ENCODE measurements at regions not wholly inside any gene's neighbourhood (a gene's known extent, or its start where the extent isn't known, plus 50 kb on each side); places are given as distances from the start of the nearest gene placed in this dataset.
A peak's percentile ranks its signal among the peaks of the same experiment; 100 is the strongest.

DNA sequence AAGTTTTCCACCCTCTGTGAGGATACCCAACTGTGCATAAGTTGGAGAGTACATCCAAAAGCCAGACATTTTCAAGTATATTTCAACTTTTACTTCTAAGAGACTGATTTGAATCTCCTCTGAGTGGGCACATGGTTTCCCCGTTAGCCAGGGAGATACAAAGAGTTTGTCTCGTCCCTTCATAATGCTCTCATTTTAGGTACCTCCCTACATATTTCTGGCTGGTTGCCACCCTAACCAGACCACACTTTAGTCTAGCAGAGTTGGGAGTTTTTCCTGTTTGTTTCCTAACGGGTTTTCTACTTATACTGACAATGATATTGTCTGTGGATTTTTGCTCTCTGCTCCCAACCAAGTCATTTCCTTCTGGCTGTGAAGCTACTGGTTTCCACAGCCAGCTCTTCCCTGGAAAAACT is 180.3 kb downstream of the CCDC71L start:
- DNase-seq = no peak

DNA sequence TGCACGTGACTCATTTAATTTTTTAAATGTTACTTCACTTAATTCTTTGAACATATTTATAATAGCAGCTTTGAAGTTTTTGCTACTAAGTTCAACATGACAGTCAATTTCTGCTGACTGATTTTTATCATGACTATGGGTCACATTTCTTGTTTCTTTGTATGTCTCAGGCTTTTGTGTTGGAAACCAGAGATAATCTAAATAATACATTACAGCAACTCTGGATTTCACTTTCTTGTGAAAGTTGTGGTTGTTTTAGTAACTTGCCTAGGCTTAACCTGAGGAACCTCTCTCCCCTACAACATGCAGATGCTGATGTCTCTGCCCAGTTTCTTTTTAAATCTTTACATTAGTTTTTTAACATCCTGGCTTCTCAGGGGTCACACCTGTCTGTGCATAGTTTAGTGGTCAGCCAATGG is 180.8 kb downstream of the CCDC71L start:
- no peak for DNase-seq

DNA sequence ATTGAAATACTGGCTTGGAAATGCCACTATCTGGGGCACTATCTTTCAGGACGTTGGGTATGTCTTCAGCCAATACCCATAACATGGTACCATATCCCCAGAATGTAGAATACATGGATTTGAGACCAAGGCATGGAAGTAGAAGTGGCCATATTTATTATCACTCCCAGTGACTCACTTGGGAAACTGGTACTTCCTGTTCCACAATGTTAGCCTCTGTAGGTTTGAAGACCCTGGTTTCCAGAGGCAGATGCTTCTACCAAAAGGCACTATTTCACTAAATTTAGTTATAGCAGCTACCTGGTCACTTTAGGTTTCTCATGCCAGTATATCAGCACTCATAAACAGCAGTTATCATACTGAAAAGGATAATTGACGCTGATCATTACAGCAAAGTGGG is 184.2 kb downstream of the CCDC71L start:
- DNase-seq = no peak

DNA sequence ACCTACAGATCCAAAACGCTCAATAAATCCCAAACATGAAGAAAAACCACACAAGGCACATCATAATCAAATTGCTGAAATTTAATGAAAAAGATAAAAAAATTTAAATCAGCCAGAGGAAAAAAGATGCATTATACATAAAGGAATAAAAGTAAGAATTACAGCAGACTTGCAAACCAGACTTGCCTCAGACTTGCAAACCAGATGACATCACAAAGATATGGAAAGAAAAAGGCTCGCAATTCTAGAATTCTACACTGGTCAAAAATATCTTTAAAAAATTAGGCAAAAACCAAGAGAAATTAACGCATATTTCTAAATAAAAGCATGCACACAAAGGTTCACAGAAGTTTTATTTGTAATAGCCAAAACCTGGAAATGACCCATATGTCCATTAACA is 188.0 kb upstream of the NAMPT start:
- no peak for DNase-seq

DNA sequence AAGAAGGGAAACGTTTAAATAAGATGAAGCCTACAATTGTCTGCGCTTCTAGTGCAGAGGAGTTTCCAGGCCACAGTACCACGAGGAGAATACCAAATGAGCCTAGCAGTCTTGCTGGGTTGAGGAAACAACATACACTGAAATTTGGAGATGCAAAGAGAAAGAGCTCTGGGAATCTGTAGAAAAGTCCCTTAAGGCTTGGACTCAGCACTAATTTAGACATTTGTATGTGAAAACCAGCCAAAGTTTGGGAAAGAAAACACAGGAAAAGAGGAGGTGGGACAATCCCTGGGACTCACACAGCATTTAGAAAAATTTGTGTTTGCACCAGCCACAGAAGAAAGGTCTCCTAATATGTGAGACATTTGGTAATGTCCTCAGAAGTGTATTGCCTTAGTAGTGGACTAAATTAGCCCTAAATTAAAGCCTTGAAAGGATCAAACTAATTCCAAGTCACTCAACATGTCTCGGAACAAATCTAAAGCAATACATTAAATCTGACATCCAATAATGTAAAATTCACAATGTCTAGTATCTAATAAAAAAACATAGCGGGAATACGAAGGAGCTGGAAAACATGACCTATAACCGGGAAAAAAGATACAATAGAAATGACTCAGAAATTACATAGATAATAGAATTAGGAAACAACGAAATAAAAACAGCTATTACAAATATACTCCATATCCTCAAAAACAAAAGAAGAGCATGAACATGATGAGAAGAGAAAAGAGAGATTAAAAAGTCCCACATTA is 187.1 kb upstream of the NAMPT start:
- DNase-seq = no peak

DNA sequence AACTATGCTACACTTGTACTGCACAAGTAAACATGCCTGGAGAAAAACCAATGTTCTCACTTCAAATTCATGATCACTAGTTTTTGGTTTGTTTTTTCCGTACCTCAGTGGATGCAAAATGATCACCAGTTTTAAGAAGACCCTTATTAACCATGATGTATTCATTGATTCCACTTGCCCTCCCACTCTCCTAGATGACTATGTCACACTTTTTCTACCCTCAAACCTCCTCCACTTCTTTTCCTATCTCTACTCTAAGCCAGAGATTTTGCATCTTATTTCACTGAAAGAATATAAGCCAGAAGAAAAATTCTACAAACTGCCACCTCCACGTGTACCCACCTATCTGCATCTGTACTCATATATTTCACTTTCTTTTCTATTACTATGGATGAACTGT is 186.2 kb upstream of the NAMPT start:
- DNase-seq = no peak

DNA sequence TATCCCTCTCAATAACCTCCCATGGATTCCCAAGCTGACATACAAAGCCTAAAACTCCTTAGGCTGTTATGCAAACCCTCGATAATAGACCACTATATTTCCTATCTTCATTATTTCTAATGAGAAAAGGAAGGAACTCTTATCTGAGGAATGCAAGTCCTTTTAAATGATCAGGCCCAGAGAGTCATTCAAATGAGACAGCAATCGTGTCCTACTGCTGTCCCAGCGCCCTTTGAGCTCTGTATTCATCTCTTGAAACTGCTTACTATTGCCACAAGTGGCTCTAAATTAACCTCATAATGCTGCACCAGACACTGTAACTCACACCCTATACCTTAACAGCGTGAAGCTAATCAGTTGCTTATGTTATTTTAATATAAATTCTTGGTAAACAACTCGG is 182.1 kb upstream of the NAMPT start:
- no peak for DNase-seq

DNA sequence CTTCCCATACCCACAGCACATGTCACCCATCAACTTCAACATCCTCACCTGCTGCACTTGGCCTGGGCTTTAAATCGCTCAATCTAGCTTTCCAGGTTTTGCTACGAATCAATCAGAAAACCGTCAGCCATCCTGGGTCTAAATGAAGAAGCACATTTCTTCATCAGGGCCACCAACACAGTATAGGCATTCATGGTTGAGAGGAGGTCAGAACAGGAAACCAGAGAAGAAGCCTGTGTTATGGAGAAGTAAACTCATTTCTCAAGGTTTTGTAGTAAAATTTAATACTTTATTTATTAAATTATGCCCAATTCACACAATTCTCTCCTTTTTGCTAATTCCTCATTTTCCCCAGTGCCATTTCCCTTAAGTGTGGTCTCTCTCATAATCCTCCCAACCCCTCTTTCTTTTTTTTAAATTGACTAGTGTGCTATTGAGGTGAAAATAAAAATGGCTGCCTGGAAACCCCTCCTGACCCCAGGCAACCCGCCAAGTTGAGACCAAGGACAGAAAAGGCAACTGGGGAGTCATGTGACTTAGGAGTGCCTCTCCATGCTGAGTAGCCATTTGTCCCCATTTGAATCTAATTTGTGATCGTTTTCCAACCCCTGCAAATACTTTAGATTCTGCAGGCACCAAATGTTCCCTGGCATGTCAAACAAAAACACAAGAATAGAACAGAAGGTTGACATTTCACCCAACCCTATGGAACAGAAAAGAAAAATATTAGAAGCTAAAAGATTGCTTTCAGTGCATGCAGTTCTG is 181.1 kb upstream of the NAMPT start:
- DNase-seq = no peak

DNA sequence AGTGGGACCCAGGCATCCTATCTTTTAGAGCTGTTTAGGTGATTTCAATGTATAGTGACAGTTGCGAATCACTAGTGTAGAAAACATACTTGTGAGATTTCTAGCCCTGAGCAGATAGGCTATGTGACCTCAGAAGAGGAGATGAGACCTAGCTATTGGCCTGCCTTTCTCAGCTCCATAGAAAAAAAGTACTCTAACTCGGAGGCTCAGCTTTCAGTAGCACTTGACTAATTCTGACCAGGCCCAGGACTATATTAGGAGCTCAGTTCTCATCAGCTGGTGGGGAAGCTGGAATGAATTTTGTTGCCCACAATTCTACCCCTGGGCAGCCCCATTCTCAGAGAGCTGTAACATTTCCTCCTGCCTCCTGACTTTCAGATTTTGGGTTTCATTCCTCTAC is 179.9 kb upstream of the NAMPT start:
- no peak for DNase-seq

DNA sequence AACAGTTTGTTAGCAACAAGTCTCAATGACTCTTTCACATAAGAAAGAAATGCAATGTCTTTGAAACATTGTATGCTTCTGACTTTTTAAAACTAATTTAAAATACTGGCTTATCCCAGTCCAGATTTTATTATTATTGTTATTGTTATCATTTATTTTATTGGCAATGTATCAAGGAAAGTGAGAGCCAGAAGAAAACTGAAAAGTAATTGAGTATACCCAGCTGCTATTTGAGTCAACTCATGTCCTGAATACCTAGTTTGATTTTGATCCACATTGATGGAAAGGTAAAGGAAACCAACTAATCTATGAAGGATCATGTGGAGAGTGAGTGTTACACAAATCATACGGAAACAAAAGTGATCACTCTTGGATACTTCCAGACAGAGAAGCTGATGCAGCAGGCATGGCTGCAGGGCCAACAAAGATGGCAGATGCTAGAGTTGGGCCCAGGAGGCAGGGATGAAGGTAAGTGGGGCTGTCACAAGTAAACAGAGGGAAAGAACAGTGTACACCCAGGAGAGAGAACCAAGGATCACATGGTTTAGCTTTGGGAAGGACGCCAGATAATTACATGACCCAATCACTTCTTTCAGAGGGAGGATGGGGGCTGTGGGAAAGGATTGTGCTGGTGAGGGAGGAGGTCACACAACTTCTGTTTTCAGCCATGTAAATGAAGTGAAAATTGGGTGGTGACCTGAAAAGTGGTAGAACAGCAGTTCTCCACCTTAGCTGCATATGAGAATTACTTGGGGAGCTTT is 179.2 kb upstream of the NAMPT start:
- DNase-seq = no peak

DNA sequence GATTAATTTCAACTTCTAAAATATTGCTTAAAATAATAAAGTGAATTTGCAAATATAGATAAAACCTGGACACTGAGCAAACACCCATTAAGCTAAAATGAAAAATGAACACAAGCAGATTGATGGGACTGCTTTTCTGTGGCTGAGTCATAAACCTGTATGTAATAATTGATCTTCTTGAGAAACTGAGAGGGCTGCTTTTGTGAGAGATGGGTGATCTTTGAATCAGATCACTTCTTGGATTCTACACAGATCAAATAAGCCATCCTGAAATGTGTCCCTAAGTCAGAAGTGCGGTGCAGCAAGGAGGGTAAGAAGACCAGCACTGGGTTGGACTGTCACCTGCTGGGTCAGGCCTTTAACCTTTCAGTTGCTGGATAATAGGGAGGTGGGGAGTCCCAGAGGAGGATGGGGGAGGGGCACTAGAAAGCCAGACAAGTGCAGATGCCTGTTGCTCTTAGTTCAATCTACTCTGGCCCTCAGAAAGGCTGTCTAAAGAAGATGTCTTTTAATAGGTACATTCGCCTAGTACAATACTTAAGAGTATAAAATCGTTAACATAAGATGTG is 178.2 kb upstream of the NAMPT start:
- peak in 1 of 2 experiments; percentile 42 for DNase-seq

DNA sequence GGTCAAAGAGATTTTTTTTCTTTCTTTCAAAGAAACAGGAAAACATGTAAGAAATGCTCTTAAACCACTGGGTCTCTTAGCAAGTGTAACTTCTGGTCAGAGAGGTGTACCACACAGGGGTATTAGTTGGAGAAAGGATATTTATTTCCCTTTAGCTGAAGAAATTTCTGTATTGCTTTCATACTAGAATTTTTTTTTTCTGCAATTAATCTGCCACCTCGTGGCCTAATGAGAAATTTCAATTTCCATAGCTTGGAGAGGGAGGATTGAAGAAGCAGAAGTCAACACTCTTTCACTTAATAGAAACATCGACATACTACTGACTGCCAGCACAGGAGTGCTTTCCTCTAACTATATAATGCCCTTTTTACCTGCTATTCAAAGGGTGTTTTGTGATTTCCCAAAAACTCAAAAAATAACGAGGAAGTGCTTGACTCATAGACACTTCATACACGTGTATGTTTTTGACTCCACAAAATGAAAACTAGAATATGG is 177.6 kb upstream of the NAMPT start:
- DNase-seq = no peak

DNA sequence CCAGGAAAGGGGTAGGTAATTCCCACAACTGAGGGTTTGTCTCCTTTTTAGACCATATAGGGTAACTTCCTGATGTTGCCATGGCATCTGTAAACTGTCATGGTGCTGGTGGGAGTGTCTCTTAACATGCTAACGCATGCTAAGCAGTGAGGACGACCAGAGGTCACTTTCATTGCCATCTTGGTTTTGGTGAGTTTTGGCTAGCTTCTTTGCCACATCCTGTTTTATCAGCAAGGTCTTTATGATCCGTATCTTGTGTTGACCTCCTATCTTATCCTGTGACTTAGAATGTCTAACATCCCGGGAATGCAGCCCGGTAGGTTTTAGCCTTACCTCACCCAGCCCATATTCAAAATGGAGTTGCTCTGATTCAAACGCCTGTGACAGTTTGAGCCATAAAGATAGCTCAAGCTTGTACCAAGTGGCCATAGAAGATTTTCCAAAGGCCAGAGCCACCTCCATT is 176.0 kb upstream of the NAMPT start:
- DNase-seq = no peak

DNA sequence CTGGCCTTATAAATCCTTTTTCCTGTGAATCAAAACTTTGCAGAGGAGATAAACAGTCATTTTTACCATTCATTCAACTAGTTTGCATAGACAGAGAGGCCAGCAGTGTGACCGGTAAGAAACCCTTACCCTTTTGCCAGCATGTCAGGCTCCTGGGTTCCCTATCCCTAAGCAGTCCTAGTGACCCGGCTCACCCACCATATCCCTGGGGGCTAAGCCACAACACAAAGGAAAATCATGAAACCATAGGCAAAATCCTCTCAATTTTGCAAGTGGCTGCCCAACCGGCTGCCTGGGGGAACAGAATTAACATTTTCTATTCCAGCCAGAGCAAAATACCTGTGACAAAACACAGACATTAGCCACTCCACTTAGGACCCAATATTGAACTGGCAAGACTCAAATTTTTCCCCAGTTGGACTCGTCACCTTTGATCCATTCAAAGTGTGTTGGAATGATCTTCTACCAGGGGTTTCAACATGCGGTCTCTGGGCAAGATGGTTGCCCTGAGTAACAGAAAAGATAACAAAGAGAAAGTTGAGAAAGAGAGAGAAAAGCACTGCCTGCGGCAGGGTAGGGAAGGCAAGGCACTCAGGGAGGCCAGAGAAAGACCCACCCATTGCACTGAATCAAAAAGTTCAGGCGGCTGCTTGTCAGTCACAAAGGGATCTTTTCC is 174.8 kb upstream of the NAMPT start:
- DNase-seq = no peak

DNA sequence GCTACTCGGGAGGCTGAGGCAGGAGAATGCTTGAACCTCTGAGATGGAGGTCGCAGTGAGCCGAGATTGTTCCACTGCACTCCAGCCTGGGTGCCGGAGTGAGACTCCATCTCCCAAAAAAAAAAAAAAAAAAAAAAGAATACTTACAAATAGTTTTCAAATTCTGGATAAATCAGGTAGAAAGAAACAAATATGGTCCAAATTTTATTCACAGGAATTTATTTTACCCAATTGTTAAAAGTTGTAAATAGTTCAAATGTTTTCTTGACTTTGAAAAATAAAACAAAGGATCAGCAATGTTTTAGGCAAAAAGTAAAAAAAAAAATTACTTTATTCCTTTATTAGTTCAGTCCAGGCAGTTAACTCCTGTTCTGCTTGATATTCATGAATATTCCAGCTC is 172.9 kb upstream of the NAMPT start:
- no peak for DNase-seq

DNA sequence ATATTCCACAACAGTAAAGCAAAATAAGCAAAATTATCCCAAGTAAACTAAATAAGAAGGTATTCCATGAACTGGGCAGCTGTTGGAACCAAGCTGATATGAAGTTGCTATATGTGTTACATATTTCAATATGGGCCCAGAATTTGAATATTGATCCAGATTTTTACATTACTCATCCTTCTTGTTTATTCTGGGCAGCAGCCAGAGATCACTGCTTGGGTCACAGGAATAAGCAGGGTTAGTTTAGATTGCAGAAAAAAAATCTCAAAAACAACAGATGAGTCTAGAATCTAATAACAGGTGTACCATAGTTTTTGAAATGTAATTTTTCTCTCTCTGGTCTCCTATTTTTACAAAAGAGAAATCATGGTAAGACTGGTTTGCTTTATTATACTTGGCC is 171.5 kb upstream of the NAMPT start:
- DNase-seq = no peak

DNA sequence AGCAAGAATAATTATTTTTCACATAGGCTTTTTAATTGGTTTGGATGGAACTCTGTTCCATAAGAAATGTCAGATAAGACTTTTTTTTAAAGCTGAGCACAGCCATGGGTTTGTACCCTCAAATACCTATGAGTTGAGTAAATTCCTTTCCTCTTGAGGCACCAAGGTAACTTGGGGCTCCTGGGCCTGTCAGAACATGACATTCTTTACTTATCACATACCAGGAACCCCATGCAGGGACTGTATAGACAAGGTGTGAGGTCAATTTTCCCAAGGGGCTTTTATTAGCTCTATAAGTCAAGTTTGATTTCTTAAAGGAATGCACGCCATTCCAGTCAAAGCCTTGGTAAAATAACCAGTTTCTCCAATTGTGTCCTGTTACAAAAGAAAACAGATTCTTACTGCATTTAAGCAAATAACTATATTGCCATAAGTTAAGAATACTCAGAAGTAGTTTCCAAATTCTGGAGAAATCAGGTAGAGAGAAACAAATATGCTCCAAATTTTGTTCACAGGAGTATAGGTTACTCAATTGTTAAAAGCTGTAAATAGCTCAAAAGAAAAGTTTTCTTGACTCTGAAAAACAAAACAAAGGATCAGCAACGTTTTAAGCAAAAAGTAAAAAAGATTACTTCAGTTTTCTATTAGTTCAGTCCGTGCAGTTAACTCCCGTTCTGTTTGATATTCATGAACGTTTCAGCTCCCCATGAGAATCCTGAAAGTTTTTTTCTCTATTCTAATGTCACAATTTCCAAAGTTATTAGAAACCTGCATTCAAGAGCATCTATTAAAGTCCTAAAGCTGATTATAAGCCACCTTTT is 167.5 kb upstream of the NAMPT start:
- no peak for DNase-seq

DNA sequence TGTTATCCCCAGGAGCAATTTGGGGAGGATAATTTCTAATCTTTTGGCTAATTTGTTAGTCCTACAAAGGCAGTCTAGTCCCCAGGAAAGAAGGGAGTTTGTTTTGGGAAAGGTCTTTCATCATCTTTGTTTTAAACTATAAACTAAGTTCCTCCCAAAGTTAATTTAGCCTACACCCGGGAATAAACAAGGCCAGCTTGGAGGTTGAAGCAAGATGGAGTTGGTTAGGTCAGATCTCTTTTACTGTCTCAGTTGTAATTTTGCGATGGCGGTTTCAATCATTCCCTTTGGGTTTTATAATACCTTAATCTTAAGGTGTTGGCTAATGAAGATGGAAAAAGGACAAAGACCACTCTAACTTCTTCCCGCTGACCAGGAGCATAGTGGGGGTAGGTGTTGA is 166.4 kb upstream of the NAMPT start:
- no peak for DNase-seq

DNA sequence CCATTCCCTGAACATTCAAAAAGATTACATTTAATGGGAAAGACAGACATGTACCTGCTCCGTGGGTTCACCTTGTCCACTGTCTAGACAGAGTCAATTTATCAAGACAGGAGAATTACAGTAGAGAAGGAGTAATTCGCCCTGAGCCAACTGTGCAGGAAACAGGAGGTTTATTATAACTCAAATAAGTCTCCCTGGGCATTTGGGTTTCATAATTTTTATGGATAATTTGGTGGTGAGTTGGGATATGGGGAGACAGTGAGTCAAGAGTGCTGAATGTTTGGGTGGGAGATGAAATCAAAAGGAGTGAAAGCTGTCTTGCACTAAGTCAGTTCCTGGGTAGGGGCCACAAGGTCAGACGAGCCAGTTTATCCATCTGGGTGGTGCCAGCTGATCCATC is 165.9 kb upstream of the NAMPT start:
- no peak for DNase-seq

DNA sequence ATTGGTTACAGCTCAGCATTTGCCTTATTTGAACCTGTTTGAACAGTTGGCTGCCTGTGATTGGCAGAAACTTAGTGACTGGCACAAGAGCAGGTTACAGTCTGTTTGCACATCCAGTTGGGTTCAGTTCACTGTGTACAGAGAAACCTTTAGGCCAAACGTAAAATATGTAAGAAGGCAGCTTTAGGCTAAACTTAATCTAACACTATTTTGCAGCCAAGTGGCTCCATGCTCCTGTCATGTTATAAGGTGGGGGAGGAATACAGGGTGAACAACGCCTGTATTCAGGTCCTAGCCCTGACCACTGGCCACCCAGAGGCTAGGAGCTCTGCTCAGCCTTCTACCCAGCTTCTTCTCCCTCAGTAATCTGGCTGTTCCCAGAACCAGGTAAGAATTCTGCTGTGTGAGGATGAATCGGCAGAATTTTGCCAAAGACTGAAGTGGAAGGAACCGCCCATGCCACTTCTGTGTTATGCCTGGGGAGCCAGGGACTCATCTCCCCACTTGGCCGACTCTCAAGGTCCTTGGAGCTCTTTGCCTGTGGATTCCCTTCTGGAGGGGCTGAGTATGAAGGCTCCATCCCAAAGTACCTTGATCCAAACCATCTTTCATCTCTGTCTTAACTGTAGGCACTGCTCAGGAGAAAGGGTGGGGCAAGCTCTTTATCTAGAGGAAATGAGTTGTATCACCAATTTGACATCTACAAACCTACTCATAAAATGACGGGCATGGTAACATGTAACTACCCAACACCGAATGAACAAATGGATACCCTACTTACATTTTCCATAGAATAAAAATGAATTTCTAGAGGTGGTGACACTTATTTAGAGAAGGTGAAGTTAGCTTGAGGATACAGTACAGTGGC is 164.4 kb upstream of the NAMPT start:
- DNase-seq = no peak

Data from activated T-cell treated with anti-CD3 and anti-CD28 coated beads, Interleukin-2, amount 50 U/mL, for 48 hours (primary cell).